DMS153 (cell line): ENCODE measurements at regions not wholly inside any gene's neighbourhood (a gene's known extent, or its start where the extent isn't known, plus 50 kb on each side); places are given as distances from the start of the nearest gene placed in this dataset.
A peak's percentile ranks its signal among the peaks of the same experiment; 100 is the strongest.
"Not testable (repeated sequence)": the region's sequence is repeated elsewhere in the genome, so short reads cannot be mapped to it uniquely, and the experiment has no call there.

Experiments used
- DNase-seq: peaks from one replicate; lab custom pipeline; 2025; lab: John Stamatoyannopoulos, UW

DNA sequence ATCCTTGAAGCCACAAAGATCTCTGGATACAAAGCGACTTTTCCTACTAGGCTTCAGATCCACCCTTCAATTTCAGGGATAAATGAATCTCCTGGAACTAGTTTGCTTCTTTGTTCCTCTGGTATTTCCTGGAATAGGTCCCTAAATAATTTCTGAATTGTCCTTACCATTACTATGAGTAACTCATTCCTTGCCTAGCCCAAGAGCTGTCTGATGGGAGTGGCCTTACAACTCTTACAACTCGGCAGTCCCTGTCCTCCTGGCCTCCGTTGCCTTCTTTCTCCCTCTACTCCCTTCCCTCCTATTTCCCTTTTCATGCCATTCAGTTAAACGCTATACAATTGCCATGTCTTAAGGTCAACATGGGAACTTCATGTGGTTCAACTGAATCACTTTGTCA lies 98.2 kb upstream of the FHL2 start:
- DNase-seq: no peak

DNA sequence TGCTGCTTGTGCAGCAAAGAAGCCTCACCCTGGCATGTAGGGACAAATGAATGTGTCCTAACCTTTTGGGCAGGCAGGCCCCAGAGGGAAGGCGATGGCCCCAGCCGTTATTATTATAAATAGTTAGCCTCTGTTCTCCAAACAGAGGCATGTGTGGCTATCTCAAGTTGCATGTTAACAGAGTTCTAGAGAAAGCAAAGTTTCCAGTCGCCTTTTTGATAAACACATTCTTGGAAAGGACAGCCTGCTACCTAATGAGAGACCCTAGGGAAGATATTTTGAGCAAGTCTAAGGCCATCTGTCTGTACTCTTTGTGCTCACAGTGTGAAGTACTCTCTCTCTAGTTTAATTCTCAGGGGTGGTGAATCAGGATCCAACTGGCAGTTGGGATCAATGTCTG lies 97.4 kb upstream of the FHL2 start:
- DNase-seq: no peak

- no peak for DNase-seq
Measured at GRCh38 chr2:105494683-105495425, 96.0 kb upstream of the FHL2 start.

GRCh38 chr2:105490956-105491355 lies 92.1 kb upstream of the FHL2 start:
- no peak for DNase-seq

GRCh38 chr2:105490204-105490603 lies 91.4 kb upstream of the FHL2 start:
- DNase-seq: no peak

DNA sequence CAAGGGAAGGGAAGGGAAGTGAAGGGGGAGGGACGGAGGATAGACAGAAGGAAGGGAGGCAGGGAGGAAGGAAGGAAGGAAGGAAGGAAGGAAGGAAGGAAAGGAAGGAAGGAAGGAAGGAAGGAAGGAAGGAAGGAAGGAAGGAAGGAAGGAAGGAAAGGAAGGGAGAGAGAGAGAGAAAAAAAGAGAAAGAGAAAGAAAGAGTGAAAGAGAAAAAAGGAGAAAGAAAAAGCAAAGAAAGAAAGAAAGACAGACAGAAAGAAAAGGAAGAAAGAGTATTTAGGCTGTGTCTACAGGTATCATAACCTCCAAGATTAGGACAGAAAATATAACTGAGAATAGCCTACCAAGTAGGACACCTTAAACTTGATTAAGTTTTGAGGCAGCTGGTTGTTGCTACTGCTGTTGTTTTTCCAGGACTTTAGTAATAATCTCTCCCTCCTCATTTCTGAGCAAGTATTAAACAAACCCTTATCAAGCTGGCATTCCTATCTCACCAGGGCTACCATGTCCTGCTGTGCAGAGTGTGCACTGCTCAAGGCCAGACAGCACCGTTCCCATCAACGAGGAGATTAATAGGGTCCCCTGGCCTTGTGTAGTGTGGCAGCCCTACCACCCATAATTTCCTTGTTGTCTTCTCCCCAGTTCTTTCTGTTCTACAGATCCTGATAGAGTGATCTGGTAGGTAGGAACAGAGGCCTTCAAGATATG lies 90.5 kb upstream of the FHL2 start:
- no peak for DNase-seq

GRCh38 chr2:105488285-105488684 lies 89.4 kb upstream of the FHL2 start:
- no peak for DNase-seq

GRCh38 chr2:105487142-105488069 lies 88.6 kb upstream of the FHL2 start:
- DNase-seq: no peak

GRCh38 chr2:105486762-105487141 lies 87.9 kb upstream of the FHL2 start:
- DNase-seq: no peak

GRCh38 chr2:105478670-105479069 lies 79.8 kb upstream of the FHL2 start:
- DNase-seq: no peak

- DNase-seq: not testable (repeated sequence)
Measured at GRCh38 chr2:105477050-105477620, 78.3 kb upstream of the FHL2 start.

DNA sequence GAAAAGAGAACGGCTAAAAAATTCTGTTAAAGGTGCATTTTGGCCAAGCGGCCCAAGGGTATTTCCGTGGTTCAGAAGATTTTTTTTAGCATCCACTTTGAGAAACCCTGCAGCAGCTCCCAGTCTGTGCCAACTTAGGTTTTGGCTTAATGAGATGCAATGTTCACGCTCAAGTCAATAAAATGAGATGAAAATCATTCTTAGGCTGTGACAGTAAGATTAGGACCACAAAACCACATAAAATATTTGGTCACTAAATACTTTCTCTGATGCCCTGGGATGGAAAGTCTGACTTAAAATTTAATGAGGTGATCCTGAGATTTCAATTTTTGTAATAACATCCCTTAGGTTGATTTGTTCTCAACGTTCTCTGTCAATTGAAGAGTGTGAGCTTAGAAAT lies 74.2 kb upstream of the FHL2 start:
- no peak for DNase-seq

GRCh38 chr2:105470979-105471378 lies 72.1 kb upstream of the FHL2 start:
- DNase-seq: no peak

GRCh38 chr2:105469781-105470180 lies 70.9 kb upstream of the FHL2 start:
- DNase-seq: no peak

DNA sequence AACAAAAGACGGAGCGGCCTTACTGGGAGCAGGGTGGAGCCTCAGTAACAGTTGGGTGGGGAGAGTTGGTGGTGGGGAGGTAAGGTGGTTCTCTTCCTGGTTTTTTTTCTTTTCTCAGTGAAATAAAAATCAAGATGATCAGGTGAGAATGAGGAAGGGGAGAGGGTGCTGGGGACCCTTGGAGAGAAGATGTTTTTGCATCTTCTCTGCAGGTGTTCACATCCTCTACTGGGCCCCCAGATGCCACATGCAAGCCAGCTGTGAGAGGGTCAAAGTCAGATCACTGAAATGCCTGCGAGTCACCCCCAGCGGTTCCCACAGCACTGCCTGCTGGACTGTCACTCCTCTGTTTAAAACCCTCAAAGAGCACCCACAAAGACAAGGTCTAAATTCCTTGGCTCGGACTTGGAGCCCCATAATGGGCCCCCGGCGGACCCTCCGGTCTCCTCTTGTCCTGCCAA lies 69.8 kb upstream of the FHL2 start:
- no peak for DNase-seq

DNA sequence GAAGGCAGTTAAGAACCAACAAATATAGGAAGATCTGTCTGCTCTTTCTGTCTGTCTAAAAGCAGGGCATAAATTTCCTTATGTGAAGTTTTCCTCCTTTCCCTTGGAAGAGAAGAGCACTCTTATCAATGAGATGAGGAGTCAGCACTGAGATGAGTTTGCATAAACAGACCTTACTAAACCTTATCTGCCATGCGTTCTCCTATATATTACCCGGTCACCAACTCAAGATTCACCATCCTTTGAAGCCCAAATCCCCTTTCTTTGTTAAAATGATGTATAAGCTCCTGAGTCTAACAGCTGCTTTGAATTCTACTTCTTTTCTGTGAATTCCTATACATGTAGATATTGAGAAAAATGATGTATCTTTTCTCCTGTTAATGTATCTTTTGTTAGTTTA lies 65.5 kb upstream of the FHL2 start:
- DNase-seq: no peak

DNA sequence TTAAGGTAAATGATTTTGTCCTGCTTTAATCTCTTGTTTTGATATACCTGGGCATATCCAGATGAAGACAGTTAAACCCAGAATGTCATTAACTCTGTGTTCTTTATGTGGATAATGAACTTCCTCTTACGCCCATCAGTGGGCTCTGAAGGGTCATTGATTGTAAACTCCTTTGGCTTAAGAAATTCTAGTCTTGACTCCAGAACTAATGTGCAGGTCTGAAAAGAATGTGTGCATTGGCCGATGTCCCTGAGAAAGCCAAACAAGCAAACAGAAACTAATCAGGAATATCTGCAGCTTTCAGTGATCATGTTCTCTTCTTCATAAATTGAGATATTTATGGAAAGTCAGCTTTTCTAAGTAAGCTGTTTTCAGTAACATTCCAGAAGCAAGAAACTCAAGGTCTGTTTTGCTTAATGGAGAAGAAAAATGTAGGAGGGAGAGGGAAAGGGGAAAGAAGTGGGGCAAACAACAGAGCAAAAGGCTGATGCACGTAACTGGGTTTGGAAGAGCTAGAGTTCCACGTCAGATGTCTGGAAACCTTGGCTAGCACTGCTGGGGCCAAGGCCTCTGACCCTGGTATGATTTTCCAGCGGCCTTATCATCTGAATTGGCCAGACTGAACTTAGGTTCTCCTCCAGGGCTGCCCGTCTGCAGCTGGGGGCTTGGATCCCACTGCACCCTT lies 61.3 kb upstream of the FHL2 start:
- DNase-seq: no peak

DNA sequence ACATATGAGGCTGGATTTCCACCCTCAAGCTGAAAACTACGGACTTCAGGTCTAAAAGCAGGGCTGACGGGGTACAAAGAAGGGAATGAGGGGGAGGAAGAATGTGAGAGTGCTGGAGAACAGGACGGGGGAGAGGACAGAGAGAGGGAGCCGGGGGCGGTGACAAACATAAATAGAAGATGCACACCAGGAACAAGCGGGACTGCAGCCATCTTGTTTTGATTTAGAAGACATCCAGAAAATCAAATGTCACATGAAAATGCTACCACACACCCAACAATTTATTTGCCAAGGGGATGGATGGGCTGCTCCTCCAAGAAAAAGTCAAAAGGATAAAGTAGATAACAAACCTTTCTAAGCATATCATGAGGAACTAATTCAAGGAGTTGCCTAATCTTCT lies 59.2 kb upstream of the FHL2 start:
- no peak for DNase-seq

GRCh38 chr2:105455488-105456003 lies 56.7 kb upstream of the FHL2 start:
- peak; percentile 97 for DNase-seq

DNA sequence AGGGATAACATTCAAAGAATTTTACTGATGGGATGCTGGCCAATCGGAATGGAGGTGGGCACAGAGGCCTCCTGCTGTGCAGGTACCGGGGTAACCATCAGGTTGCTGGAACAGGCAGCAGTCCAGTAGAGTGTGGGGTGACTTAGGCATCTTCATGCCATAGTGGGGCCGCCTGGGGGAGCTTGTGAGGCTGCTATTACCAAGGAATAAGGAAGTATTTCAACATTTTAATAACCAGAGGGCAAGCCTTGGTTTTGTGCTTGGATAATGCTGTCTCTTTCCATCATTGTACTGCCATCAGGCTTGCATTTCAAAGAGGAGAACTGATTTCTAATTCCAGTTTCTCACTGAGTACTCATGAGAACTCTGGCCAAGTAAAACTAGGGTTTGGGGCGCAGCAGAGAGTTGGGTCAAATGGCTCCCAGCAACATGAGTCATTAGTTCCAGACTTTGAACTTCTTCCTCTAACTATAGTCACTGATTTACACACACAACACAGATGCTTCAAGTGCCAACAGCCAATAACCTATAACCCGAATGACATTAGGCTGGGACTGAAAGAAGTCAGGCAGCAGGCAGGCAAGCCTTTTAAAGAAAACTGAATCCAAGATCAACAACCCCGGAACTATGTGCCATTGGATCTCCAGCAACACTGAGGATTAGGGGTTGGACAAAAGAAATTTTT lies 56.1 kb upstream of the FHL2 start:
- peak; percentile 26 for DNase-seq
